GM19351 (cell line): ENCODE measurements at regions not wholly inside any gene's neighbourhood (a gene's known extent, or its start where the extent isn't known, plus 50 kb on each side); places are given as distances from the start of the nearest gene placed in this dataset.

Experiments
- ATAC-seq: cut with Tn5 transposase; IDR thresholded peaks from one replicate; pipeline ENCODE4 v1.9.1; 2021; ENCODE audit warnings: mild to moderate bottlenecking, moderate library complexity; ENCODE audit not compliant: unreplicated experiment

DNA sequence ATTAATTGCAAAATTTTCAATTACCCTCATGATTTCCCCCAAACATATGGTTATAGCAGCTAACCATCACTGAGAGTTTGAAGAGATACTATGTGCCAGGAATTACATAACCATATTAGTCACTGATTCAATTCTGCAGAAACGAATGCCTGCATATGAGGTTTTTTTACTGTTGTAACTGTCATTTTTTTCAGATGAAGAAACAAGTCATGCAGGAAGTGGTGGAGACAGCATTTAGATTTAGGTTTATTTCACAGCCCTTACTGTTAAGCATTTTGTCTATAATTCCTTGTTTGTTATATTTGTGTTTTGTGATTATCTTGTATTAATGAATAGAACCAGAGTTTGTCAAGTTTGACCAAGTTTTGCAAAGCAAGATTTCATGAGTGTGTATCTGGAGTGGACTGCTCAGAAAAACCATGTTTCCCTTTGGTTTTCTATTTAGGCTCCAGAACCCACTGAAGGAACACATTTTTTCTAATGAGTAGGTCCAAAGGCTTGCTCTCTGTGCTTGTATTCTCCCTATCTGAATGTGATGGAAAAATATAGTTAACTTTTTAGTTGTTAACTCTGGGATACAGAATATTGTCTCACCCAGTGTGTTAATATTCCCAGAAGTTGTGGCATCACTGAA, 308.5 kb upstream of the ADAMTS5 start:
- ATAC-seq = no peak

DNA sequence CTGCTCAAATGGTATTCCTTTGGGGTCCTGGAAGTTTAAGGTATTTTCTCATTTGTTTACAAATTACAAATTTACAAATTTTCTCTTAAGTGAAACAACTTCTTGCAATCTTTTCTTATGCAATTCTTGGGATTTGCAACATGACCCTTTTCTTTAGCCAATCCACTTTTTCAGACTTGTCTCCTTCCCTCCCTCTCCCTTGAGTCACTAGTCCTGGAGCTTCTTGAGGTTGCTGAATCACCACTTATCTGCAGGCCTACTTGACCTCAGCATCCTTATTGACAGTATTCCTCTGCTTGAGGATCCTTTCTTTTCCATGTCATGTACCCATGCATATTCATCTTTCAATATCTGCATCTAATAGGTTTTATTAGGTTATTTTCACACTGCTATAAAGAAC, 302.8 kb upstream of the ADAMTS5 start:
- no peak for ATAC-seq

DNA sequence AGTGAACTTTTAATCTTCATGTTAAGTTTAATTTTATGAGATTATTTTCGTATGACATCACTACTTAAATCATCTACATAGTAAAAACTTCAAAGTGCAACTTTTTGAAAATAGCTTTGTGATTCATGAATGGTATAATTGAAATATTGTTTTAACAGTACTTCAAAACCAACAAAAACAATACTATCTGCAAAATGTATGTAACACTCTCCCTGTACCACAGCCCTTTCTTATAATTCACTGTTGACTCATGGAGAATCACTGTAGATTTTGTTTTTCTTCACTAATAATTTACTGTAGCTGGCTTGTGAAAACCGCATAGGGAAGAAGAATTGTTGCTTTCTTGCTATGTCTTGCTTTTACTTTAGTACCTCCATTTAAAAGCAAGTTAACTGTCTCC, 301.4 kb upstream of the ADAMTS5 start:
- no peak for ATAC-seq

DNA sequence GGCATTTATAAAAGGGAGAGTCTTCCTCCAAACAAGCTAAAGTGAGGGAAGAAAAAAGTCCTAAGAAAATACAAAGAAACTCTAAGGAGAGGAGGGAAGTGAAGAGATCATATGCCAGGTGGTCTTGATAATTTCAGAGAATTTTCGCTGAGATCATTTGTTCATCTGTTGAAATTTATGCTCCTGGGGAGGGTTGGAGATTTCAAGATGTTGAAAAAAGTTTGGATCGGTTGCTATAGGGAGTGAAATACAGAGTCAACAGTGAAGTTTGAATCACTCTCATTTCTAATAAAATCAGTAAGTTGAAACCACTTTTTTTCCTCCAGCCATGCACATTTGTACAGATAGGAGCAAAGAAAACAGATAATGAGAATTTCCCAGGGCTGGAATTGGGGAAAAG, 299.1 kb upstream of the ADAMTS5 start:
- no peak for ATAC-seq

DNA sequence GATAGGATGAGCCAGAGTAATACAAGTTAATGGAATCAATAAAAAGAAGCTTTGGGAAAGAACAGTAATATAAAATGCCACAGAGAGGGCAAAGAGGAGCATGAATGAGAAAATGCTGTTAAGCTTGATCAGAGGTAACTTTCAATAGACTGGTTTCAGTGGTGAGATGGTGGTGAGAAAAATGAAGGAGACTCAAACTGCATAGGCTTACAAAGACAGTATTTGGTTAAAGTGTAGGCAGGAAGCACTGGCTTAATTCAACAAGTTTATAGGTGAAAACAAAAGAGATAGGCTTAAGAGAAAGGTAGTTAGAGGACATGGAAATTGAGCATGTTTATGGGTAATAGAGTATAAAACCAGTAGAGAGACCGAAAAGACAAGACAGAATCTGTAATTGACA, 298.6 kb upstream of the ADAMTS5 start:
- ATAC-seq = no peak

DNA sequence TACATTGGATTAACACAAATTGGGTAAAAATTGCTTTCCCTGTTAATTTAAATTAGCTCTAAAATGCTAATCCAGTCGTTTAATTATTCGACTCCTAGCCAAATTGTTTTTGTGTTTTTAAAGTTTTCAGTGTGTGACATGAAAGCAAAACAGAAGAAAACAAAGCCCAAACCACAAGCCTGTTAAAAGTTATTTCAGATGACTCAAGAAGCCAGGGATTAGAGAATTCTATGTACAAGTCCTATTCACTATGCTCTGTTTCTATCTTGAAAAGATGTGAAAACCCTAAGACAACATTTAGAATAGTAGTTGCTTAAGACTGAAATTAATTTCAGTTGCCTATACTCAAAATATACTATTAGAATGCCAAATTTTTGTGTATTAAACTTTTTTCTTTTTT, 294.8 kb upstream of the ADAMTS5 start:
- no peak for ATAC-seq

DNA sequence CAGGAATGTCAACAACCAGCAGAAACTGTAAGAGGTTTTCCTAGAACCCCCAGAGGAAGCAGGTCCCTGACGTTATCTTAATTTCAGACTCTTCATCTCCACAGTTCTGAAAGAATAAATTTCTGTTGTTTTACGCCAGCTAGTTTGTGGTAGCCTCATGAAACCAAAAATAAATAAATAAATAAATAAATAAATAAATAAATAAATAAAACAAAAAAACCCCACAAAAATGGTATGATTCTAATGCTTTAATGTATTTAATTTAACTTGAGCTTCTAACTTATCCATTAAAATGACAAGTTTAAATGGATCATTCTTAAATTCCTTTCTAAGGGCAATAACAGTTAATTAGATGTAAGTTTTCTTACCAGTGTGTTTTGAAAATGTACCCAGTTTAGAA, 293.8 kb upstream of the ADAMTS5 start:
- no peak for ATAC-seq

DNA sequence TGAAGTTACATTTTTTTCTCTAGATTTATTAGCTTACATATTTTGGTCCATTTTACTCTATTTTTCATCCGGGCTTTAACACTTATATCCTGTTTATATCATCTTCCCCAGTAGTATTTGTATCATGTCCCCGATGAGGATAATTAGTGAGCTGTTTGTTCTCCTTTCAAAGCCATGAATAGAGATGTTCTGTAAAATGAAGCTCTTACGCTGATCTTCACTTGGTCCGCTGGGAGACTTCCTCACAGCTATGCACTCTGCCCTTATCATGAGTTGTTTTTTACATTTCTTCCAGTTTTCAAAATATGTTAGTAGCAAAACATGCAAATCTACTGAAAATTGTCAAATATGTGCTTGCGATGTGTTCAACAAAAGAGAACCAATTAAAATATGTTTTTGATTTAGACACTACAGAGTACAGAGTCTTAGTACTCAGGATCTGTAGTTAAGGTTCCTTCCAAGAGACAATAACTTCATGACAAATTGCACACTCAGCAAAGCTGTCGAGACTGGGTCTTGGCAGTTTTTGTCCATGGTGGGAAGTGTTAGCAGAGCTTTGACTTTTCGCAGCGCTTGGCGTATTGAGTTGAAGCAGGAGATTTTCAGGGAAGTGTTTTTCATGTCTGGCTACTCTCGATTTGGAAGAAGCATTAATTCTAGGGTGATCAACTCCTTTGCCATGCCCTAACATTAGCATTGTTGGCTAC, 292.0 kb upstream of the ADAMTS5 start:
- no peak for ATAC-seq

DNA sequence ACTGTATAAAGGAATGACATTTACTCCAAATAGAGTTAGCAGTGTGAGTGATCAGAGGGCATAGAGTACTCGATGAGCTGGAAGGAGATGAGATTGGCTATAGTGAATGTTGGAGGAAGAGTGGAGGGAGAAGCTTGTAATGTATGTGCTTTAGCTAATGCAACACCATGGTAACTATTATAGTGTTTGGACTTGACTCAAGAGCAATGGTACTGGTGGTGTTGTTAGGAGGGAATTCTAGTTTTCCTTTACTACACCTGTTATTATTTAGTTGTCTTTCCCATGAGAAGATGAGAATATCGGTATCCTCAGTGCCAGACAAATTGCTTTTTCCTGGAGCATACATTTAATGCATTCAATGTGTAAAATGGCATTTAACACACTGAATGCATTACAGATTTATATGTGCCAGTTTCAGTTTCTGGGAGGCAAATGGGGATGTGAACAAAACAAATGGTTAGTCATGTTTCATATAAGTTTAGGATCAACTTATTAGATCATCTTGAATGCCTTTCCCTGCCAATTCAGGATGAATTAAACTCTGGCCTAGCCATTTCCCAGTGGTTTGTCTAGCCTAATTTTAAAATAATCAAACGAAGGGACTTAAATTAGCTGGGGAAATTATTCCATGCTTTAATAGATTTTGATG, 291.1 kb upstream of the ADAMTS5 start:
- no peak for ATAC-seq

DNA sequence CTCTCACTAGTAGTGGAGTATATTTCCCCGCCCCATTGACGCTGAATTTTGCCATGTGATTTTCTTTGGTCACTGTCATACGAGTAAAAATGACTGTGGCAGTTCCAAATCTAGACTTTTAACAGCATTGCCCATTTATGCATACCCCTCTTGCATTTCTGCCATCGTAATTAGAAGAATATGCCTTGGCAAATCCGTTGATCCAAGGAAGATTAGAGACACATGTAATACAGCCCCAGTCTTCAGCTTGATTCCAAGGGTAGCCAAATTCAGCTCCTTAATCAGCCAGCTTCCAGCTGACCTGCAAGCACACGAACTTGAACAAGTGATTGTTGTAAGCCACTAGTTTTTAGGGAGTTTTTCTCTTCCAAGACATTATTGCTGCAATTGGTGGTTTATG, 290.3 kb upstream of the ADAMTS5 start:
- no peak for ATAC-seq

DNA sequence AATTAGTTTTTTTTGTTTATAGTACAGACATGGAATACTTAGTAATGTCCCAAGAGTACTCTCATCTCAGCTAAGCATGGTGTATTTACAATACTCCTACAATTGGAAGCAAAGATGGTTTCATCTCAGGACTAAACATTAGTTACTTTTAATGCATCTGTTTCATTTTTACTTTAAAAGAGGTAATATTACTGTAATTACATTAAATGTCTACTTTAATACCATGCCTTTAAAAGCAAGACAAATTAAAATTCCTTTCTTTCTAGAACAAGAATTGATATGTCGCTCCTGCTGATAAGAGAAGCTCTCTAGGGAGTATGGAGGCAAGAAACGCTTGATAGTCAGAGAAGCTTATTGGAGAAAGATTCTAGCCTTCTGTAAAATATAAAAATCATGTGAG, 284.9 kb upstream of the ADAMTS5 start:
- no peak for ATAC-seq

DNA sequence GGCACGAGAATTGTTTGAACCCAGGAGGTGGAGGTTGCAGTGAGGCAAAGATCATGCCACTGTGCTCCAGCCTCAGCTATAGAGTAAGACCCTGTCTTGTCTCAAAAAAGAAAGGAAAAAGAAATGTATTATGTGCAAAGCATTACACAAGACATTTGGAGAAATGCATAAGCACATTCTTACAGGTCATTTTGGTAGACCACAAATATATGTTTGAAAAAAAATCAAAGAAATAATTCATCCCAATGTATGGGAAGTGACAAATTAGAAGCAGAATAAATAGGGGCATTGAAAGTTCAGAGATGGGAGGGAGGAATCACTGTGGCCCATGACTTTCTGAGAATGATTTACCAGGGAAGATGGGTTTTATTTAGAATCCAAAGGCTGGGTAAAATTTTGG, 283.5 kb upstream of the ADAMTS5 start:
- no peak for ATAC-seq

DNA sequence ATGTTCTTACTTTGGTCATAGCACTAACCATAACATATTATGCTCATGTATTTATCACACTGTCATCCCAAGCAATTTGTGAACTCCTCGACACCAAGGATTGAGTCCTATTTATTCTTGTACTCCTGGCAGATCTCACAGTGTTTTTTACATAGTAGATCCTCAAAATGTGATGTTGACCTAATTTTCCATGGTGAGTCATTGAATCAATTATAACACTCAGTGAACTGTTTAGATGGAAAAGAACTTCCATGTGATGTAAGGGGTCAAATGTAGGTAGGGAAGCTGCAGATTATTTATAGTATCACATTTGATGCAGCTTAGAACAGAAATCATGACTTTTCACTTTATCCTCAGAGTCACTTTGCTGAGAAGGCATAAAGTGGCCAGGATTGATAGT, 281.9 kb upstream of the ADAMTS5 start:
- no peak for ATAC-seq

DNA sequence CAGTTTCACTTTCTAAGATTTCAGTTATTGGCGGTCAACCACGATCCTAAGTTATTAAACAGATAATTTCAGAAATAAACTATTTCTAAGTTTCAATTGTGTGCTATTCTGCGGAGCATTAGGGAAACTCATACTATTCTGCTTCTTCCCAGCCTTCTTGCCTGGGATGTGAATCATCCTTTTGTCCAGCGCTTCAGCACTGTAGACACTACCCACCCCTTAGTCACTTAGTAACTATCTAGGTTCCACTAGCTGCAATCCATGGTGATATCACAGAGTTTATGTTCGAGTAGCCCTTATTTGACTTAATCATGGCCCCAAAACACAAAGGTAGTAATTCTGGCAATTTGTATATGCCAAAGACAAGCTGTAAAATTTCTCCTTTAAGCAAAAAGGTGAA, 279.9 kb upstream of the ADAMTS5 start:
- no peak for ATAC-seq

DNA sequence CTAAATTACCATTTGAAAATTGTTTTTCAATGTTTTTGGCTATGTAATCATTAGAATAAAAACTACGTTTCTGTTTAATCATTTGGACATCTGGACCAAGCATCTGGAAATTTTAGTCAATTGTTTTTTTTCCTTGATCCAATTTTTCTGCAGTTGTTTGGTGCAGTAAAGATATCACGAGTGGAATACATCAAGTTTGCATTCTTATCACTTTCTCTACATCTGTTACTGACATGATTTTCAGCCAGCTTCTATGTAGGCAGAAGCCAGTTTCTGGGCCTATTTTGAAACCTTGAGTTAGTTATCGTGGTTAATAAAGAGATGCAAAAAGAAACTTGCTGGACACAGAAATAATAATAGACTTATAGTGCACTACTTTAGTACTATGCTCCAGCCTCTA, 277.9 kb upstream of the ADAMTS5 start:
- ATAC-seq = no peak

DNA sequence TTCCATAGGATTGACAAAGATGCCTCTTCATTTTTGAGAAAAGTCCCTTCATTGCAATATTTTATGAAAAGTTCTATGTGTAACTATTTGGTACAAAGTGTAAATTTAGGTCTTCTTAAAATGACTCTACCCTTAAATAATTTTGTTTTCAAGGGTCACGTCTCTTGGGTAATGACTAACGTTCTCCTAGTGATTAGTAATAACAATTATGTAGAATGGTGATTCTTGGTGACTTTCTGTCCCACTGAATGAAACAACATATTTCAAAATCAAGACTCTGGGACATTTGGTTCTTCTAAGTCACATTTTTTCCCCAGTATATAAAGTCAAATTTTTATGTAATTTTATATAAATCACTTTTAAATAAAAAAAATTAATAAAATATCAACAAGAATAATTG, 277.5 kb upstream of the ADAMTS5 start:
- no peak for ATAC-seq

DNA sequence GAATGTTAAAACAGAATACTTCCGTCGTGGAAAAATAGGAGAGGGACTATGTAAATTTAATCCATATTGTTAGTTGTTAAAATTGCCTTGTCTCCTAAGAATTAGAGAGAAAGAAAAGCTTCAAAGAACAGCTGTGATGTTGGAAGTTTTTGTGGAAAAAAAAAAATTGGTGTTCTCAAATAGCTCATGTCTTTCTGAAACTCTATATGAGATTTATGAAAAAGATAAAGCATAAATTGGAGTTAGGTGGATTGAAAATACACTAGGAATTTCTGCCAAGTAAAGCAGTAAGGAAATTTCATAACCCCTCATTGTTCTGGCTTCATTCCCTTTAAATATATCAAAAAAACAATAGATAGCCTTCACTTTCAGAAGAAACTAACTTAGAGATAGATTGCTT, 274.0 kb upstream of the ADAMTS5 start:
- ATAC-seq = no peak

DNA sequence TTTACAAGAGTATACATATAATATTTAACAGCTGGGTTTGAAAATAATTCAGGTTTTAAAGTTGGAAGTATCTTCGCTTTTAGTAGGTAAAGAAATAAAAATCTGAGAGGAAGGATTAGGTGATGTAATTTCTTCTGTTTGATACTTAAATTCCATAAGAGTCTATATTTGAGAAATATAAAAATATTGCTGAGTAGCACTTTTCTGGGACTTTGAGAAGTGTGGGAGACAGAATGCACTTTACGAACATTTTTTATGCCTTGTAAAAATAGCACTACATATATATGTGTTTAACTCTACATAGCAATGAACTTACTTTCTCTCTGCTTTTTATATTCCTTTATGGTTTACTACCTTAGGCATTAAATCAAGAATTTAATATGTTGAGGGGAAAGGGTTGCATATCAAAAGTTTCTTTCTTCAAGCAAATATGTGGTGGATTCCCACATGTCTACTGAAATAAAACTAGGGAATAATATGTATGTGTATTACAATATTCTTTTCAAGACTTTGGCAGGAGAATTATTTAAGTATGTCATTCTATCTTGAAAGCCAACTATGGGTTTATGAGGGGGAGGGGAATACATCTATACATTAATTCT, 266.7 kb upstream of the ADAMTS5 start:
- ATAC-seq = no peak

DNA sequence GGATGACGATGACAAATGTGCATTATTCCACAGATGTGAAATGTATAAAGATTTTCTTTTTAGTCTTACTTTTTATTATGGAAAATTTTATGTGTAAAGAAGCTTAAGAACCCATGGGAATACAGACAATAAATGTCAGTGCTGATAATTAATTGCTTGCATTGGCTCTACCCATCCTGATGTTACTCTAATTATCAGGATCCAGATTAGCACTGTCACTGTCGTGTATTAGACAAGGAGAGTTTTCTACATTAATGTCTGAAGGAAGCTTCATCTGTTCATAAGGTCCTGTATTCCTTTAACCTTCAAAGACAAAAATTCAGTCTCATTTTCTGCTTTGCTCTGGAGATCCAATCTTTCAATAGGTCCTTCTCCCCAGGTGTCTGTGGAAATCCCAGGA, 259.1 kb upstream of the ADAMTS5 start:
- ATAC-seq = no peak

DNA sequence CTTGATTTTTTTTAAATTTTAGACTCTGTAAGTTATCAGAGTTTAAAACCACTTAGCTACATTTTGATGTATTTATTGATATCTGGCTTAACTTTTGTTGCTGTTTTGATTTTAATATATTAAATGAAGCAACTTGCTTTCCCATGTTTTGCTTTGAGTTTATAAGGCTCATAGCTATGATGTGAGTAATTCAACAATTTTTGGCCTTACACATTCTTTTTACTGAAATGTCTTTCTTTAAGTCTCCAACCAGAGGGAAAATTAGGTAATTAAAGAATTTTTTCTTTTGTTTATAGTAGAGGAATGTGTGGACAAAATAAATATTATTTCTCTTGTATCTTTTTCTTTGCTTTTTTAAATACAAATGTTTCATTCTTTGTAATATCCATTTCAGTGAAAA, 258.3 kb upstream of the ADAMTS5 start:
- ATAC-seq = no peak

DNA sequence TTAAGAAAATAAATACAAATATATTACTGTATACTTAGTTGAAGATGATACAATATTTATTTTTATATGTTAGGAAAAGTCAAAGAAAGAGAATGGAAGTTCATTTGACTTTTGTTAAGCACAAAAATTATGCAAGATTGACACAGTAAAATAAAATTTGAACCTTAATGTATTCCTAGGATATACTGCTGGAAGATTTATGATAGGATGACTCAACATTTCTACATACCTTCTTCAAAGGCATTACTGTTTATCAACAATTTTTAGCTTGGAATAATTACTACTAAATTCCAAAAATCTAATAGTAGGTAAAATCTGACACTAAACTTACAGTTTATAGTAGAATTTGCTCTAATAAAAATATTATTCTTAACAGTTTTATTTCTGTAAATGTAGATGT, 257.3 kb upstream of the ADAMTS5 start:
- no peak for ATAC-seq

DNA sequence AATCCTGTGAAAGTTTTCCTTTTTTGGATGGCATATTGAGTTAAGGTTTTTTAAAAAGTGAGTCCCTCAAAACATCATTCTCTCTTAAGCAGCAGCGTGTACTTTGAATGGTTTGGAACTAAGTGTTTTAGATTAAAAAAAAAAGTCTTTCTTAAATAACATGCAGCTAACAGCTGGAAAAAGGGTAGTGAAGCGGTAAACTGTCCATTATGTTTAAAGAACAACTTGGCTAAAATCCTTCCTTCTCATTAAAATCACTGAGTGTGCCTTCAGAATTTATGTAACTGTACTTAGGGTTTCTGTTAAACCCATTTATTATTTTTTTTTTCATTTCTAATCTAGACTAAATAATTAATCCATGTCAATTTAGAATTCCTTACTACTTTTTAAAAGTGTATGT, 254.2 kb upstream of the ADAMTS5 start:
- no peak for ATAC-seq
